GM12874 (cell line): ENCODE measurements at regions not wholly inside any gene's neighbourhood (a gene's known extent, or its start where the extent isn't known, plus 50 kb on each side); places are given as distances from the start of the nearest gene placed in this dataset.

Source experiments
- CTCF ChIP-seq: IDR thresholded peaks from 2 replicates; pipeline ENCODE4 v1.5.1; 2011; ENCODE audit warnings: low read depth, mild to moderate bottlenecking, control low read depth, low read length, moderate library complexity; ENCODE audit not compliant: insufficient read depth

DNA sequence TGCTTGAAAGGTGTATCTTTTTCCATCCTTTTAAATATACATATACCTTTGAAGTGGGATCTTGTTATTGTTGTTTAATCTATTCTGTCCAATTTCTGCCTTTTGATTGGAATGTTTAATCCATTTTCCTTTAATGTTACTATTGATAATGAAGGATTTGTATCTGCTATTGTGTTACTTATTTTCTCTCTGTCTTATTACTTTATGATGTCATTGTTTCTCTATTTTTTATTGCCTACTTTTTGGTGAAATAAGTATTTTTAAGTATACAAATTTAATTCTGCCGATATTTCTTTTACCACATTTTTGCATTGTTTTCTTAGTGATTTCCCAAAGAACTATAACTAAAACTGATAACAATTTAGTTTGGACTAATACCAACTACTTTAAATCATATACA is 121.8 kb downstream of the RASSF9 start:
- no peak for TF ChIP-seq CTCF

GRCh38 chr12:85720308-85721033 is 115.7 kb downstream of the RASSF9 start:
- no peak for TF ChIP-seq CTCF

GRCh38 chr12:85725991-85726390 is 110.2 kb downstream of the RASSF9 start:
- no peak for TF ChIP-seq CTCF

GRCh38 chr12:85733221-85733840 is 102.9 kb downstream of the RASSF9 start:
- no peak for TF ChIP-seq CTCF

- TF ChIP-seq CTCF, result no peak
These were observed 102.2 kb downstream of the RASSF9 start for GRCh38 chr12:85733984-85734383.

DNA sequence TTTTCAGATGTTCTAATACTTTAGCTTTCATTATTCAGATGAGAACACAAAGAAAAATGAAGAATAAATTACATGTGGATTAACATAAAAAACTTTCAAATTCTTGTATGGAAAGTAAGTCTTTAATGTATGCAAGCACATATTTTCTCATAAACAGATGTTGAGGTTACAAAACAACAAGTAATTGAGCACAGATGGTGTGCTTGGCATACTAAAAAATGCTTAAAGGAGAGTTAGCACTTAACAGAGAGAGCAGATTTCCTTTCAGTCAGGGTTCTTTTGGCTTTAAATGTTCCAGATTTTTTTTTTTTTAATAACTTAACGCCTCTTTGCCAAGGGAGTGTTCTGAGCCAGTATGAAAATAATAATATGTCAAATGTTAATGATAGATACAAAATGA is 96.0 kb downstream of the RASSF9 start:
- TF ChIP-seq CTCF, result no peak

- TF ChIP-seq CTCF, result no peak
These were observed 95.2 kb downstream of the RASSF9 start for GRCh38 chr12:85741046-85741445.
